HUES64 (cell line): ENCODE measurements at regions not wholly inside any gene's neighbourhood (a gene's known extent, or its start where the extent isn't known, plus 50 kb on each side); places are given as distances from the start of the nearest gene placed in this dataset.

Experiments used
- H3K27ac ChIP-seq: 2 replicates; pipeline ENCODE4 v1.7.0; 2013; ENCODE audit warnings: low read depth, low read length, inconsistent platforms
- H3K27me3 ChIP-seq: 2 replicates; pipeline ENCODE4 v1.6.1; 2013; ENCODE audit warnings: mild to moderate bottlenecking, low read length; ENCODE audit not compliant: insufficient read depth
- H3K36me3 ChIP-seq: 2 replicates; pipeline ENCODE4 v1.6.1; 2013; ENCODE audit warnings: mild to moderate bottlenecking, low read length; ENCODE audit not compliant: insufficient read depth
- H3K4me1 ChIP-seq: 2 replicates; pipeline ENCODE4 v1.6.1; 2013; ENCODE audit warnings: mild to moderate bottlenecking, low read length, moderate library complexity; ENCODE audit not compliant: insufficient read depth
- H3K4me3 ChIP-seq: 2 replicates; pipeline ENCODE4 v1.5.1; 2013; ENCODE audit warnings: mild to moderate bottlenecking, low read length, moderate library complexity
- H3K9ac ChIP-seq: 2 replicates; pipeline ENCODE4 v1.6.1; 2013; ENCODE audit warnings: mild to moderate bottlenecking, low read depth, low read length
- H3K9me3 ChIP-seq: 2 replicates; pipeline ENCODE4 v1.6.1; 2013; ENCODE audit warnings: low read depth, low read length; ENCODE audit not compliant: insufficient read depth
- WGBS: fragments of 150-250, 120-280 bp; methylation state at CpG from one replicate; pipeline ENCODE4 v1.1.7; 2013; ENCODE audit warnings: missing lambda C conversion rate; 5-methylcytosine and 5-hydroxymethylcytosine counted together

DNA sequence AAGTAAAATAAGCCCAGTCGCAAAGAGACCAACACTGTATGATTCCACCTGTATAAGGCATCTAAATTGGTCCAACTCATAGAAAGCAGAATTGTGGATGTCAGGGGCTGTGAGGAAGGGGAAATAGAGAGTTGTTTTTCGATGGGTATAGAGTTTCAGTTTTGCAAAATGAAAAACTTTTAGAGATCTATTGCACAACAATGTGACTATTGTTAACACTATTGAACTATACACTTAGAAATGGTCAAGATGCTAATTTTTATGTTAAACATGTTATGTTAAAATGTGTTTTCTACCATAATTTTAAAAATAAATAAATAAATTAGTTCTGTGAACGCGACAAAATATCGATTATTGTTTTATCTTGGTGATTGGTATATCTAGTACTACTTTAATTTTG lies 192.4 kb downstream of the PTGER3 start:
- whole genome bisulfite sequencing: 47% methylated on average over 2 of the region's 5 CpGs
- Histone ChIP-seq H3K27ac (no peak overlapping the region), H3K9ac (no peak overlapping the region), H3K27me3 (no peaks in the 10 kb centered on the region), H3K4me1 (no peaks in the 10 kb centered on the region), H3K9me3 (no peaks in the 10 kb centered on the region), H3K36me3 (no peaks in the 10 kb centered on the region), H3K4me3 (no peak overlapping the region)

DNA sequence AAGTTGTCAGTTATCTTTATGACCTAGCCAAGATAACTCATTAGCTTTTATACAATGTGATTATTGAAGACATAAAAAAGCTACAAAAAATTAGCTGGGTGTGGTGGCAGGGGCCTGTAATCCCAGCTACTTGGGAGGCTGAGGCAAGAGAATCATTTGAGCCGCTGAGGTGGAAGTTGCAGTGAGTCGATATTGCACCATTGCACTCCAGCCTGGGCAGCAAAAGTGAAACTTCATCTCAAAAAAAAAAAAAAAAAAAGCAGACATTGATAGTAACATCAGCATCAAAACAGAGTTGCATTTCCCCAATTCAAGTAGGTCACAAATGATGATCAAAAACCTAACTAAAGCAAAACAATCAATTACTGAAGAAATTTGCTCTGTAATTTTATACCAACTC lies 191.4 kb downstream of the PTGER3 start:
- no peak overlapping the region for H3K9ac ChIP-seq
- 96% methylated on average over 2 of the region's 2 CpGs for WGBS
- no peaks in the 10 kb centered on the region for H3K4me1 ChIP-seq

DNA sequence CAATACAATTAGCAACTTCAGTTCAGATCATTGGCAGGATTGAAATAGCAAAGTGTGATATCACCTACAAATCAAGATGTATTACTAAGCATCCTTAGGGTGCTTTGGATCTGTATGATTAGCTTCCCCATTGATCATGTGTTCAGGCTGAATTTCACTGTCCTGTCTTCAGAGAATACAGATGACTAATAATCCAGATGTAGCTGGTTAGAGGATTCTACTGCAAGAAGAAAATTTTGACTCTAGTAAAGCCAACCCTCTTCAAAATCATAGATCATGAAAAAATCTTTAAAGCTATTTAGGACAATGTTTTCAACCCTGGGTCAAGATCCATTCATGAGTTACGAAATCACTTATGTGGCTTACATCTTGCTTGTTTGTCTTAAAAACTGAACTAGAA lies 184.4 kb downstream of the PTGER3 start:
- H3K27me3 ChIP-seq: no peaks in the 10 kb centered on the region
- no peaks in the 10 kb centered on the region for H3K4me1 ChIP-seq
- WGBS: 100% methylated on average over 1 of the region's 1 CpG
- H3K9me3 ChIP-seq: no peaks in the 10 kb centered on the region
- H3K4me3 ChIP-seq: no peak overlapping the region
- H3K36me3 ChIP-seq: no peaks in the 10 kb centered on the region
- H3K9ac ChIP-seq: no peak overlapping the region
- no peak overlapping the region for H3K27ac ChIP-seq

More for the DNA sequence above, 191.4 kb downstream of the PTGER3 start:
- Histone ChIP-seq H3K27me3 (no peaks in the 10 kb centered on the region), H3K4me3 (no peak overlapping the region), H3K36me3 (no peaks in the 10 kb centered on the region), H3K27ac (no peak overlapping the region), H3K9me3 (no peaks in the 10 kb centered on the region)

DNA sequence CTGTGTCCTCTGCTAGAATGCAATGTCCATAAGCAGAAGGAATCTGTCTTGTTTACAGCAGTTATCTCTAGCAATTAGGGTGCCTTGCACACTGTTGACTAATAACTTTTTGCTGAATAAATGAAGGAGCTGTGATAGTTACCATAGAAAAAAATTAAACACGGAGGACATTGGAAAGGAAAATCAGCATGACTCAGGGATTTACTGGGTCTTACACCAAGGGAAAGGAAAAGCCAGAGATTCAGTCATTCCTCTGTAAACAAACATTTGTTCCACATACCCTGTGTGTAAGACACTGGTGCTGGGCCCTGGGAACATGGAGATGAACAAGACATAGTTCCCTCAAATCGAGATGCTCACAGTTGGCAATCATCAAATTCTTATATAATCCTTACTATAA lies 183.3 kb downstream of the PTGER3 start:
- 91% methylated on average over 2 of the region's 2 CpGs for WGBS
- Histone ChIP-seq H3K36me3 (no peaks in the 10 kb centered on the region), H3K27ac (no peak overlapping the region), H3K27me3 (no peaks in the 10 kb centered on the region), H3K4me1 (no peaks in the 10 kb centered on the region), H3K4me3 (no peak overlapping the region), H3K9ac (no peak overlapping the region), H3K9me3 (no peaks in the 10 kb centered on the region)

DNA sequence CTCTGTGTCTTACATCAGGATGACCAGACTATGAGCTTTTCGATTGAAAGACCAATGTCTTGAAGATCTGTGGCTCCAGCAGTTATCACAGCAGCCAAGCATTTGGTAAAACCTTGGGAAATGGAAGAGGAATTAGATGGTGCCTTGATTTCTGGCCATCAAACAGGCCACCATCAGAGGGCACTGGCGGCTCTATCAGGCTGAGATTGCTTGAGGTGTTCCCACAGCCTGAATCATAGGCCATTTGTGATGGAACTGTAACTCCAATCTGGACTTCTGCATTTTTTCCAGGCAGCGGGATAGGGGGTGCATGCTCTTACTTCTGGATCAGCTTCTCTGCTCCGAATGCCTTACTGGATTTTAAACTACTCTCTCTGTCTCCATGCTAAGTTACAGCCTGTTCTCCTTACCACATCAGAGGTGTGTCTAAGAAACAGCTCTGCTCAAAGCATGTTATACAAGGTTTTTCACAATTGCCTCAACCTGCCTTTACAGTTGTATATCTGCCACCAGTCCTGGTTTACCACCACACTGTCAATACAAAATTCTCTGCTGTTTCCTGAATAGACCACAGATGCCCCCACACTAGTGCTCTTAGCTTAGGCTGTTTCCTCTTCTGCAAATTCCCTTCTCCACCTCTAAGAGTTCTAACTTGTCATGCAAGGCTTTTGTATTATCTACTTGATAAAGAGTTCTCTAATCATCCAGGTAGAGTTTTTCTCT lies 180.9 kb downstream of the PTGER3 start:
- Histone ChIP-seq H3K9me3 (no peaks in the 10 kb centered on the region), H3K27ac (no peak overlapping the region), H3K27me3 (no peaks in the 10 kb centered on the region), H3K9ac (no peak overlapping the region), H3K36me3 (no peaks in the 10 kb centered on the region), H3K4me1 (no peaks in the 10 kb centered on the region), H3K4me3 (no peak overlapping the region)
- whole genome bisulfite sequencing: 90% methylated on average over 4 of the region's 4 CpGs

DNA sequence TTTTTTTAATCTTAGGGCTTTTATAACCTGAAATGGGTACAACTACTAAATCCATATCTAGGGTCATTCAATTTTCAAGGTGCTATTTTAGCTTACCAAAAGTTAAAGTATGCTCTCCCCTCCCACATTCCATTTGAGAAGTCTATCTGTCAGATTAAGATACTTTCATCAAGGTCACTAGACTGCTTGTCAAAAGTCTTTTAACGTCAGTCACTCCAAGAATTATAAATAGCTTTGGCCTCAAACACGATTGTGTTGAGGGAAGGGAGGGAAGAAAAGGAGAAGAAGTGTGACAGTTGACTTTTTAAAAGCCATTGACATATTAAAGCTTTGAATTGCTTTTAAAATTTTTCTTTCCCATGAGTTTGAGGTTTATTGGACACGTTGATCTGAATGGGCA lies 175.8 kb downstream of the PTGER3 start:
- H3K27me3 ChIP-seq: no peaks in the 10 kb centered on the region
- H3K36me3 ChIP-seq: no peaks in the 10 kb centered on the region
- 100% methylated on average over 3 of the region's 3 CpGs for WGBS
- no peaks in the 10 kb centered on the region for H3K9me3 ChIP-seq
- no peak overlapping the region for H3K9ac ChIP-seq
- no peaks in the 10 kb centered on the region for H3K4me1 ChIP-seq
- no peak overlapping the region for H3K27ac ChIP-seq
- no peak overlapping the region for H3K4me3 ChIP-seq

DNA sequence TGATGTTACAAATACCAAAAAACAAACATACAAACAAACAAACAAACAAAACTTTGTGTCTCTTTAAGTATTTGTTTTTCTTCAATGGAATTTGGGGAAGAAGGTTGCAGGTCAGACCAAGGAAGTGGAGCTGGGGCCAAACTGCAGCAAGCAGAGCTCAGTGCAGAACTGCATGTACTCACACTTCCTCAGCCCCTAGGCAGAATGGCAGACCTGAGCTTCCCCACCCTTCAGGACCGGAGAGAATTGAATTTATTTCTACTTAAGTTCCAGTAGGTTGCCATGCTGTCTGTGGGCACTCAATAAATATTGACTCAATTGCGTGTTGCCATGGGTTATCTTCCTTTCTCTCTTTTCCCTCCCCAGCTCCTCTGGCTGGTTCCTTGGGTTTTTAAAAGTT lies 173.6 kb downstream of the PTGER3 start:
- no peaks in the 10 kb centered on the region for H3K27me3 ChIP-seq
- H3K36me3 ChIP-seq: no peaks in the 10 kb centered on the region
- WGBS: 83% methylated on average over 2 of the region's 2 CpGs
- H3K4me1 ChIP-seq: no peaks in the 10 kb centered on the region
- no peak overlapping the region for H3K9ac ChIP-seq
- no peak overlapping the region for H3K4me3 ChIP-seq
- H3K9me3 ChIP-seq: no peaks in the 10 kb centered on the region
- H3K27ac ChIP-seq: no peak overlapping the region

DNA sequence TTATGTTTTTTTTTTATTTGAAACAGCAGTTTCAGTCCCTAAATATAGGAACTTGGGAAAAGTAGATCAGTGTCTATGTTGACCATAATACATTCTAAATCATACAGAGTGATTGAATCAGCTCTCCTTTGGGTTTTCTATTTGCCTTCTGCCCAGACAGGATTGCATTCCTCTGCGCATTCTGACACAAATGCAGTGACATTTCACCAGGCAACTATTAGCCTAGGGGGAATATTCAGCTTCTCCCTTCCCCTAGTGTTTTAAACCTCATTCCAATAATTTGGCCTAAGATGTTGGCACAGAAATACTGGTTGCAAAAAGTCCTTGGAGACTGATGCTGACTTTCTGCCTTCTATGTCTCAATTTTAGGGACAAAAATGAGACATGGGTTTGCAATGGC lies 172.8 kb downstream of the PTGER3 start:
- Histone ChIP-seq H3K36me3 (no peaks in the 10 kb centered on the region), H3K27me3 (no peaks in the 10 kb centered on the region), H3K4me3 (no peak overlapping the region), H3K4me1 (no peaks in the 10 kb centered on the region), H3K9me3 (no peaks in the 10 kb centered on the region), H3K27ac (no peak overlapping the region), H3K9ac (no peak overlapping the region)
- 85% methylated on average over 1 of the region's 1 CpG for WGBS

DNA sequence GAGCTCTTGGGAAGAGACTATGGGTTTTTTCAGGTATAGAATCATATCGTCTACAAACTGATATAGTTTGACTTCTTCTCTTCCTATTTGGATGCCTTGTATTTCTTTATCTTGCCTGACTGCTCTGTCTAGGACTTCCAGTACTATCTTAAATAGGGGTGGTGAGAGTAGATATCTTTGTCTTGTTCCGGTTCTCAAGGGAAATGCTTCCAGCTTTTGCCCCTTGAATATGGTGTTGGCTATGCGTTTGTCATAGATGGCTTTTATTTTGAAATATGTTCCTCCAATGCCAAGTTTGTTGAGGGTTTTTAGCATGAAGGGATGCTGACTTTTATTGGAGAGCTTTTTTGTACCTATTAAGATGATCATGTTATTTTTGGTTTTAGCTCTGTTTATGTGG lies 170.3 kb downstream of the PTGER3 start:
- Histone ChIP-seq H3K27ac (no peak overlapping the region), H3K4me1 (no peaks in the 10 kb centered on the region), H3K36me3 (no peaks in the 10 kb centered on the region), H3K9ac (no peak overlapping the region), H3K9me3 (no peaks in the 10 kb centered on the region), H3K4me3 (no peak overlapping the region), H3K27me3 (no peaks in the 10 kb centered on the region)
- 96% methylated on average over 3 of the region's 3 CpGs for WGBS

DNA sequence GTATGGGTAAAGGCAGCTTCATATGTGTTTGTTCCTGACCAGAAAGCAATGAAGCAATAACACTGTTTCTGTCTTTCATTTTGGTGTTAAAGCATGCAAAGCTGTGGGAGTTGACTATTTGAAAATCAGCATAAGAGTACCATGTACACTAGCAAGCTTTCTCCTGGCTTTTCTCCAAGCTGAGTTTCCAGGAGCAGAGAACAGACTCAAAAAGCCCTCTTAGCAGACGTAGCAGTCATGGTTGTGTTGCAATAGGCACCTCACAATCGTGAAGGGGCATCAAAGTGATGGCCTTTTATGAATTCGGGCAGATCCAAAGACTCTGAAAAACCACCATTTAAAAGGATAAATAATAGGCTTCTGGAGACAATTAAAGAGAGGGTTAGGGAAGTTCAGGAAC lies 159.7 kb downstream of the PTGER3 start:
- H3K36me3 ChIP-seq: no peaks in the 10 kb centered on the region
- no peak overlapping the region for H3K9ac ChIP-seq
- WGBS: 80% methylated on average over 3 of the region's 3 CpGs
- no peak overlapping the region for H3K27ac ChIP-seq
- H3K27me3 ChIP-seq: no peaks in the 10 kb centered on the region
- H3K4me1 ChIP-seq: peaks cover 7% of the 10 kb centered on the region
- no peak overlapping the region for H3K4me3 ChIP-seq
- H3K9me3 ChIP-seq: no peaks in the 10 kb centered on the region

DNA sequence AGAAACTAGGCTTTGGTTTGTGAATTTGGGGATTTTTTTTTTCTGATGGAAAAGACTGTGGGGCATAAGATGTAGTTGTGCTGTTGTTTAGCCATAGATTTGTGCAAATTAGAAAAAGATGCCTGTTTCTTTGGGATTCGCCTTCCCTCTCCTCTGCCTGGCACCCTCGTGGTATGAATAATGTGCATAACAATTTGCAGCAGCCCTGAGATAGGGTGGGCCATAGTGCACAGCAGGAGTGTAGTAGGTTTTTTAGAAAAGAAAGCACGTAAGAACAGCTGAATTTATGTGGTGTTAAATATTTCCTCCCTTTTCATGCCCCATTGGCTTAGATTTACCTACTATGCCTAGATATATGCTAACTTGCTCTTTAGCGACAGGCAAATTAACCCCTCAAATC lies 158.9 kb downstream of the PTGER3 start:
- no peaks in the 10 kb centered on the region for H3K27me3 ChIP-seq
- no peaks in the 10 kb centered on the region for H3K9me3 ChIP-seq
- H3K4me1 ChIP-seq: peaks cover 7% of the 10 kb centered on the region
- no peak overlapping the region for H3K9ac ChIP-seq
- WGBS: 41% methylated on average over 3 of the region's 4 CpGs
- no peak overlapping the region for H3K27ac ChIP-seq
- H3K36me3 ChIP-seq: no peaks in the 10 kb centered on the region
- no peak overlapping the region for H3K4me3 ChIP-seq

DNA sequence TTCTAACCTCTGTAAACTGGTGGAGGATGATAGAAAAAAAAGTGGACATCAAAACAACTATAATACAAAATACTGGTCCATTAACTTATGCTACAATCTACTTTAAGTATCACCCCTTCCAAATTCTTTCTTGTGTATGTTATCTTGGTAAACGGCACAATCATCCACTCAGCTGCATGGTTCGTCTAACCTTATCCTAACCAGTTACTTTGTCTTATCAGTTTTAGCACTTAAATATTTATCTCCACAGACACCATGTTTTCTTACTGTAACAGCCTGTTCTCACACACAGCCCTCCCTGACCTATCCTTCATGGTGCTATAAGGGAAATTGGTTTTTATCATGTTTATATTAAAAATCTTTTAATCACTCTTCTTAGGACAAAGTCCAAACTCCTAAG lies 157.2 kb downstream of the PTGER3 start:
- H3K36me3 ChIP-seq: no peaks in the 10 kb centered on the region
- H3K9me3 ChIP-seq: no peaks in the 10 kb centered on the region
- WGBS: 83% methylated on average over 2 of the region's 2 CpGs
- no peak overlapping the region for H3K9ac ChIP-seq
- no peaks in the 10 kb centered on the region for H3K27me3 ChIP-seq
- peaks cover 7% of the 10 kb centered on the region for H3K4me1 ChIP-seq
- no peak overlapping the region for H3K4me3 ChIP-seq
- H3K27ac ChIP-seq: no peak overlapping the region
